Hematopoietic multipotent progenitor cell treated with erythropoietin and hydrocortisone succinate and interleukin-3 and kit ligand, for 17 days (in vitro differentiated cells): ENCODE measurements at regions not wholly inside any gene's neighbourhood (a gene's known extent, or its start where the extent isn't known, plus 50 kb on each side); places are given as distances from the start of the nearest gene placed in this dataset.

Source experiments
- DNase-seq: peaks from one replicate; pipeline ENCODE4 v3.0.0-alpha.2; 2015; ENCODE audit warnings: low spot score

DNA sequence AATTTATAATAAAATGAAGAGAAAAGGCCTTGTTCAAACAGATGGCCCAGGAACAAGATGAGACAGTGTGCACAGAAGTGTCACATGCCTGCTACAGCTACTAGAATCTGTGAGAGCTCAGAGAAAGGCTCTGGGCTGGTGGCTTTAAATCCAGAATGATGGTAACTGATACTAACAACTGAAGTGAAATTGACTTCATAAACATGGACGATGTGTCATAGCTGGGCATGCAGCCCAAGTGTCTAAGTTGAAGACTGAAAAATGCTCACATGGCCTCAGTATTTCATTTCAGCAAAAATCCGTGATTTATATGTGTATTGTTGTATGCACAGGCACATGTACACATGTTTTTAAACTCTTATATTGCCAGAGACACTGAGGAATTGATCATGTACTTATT lies 208.3 kb upstream of the RUNX1 start:
- no peak for DNase-seq

DNA sequence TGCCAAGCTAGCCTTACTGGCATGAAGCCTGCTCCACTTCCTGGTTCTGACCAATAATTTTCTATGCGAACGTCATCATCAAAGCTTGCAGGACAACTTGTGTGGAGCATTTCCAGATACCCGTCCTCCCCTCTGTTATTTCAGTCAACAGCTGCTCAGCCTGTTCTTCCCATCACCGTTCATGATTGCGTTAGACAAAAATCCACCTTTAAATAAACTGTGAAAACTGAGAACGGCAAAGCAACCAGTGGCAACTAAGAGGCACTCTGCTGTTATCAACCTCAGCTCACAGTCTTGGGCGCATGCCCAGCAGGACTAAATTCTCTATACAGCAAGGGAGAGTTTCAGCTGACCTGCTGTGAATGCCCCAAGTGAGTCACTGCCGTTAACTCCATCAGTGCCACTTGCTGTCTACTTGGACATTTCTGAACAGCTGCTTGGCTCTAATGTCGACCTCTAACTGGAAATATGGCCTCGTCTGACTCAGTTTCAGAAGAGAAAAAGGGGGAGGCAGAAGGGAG lies 207.4 kb upstream of the RUNX1 start:
- DNase-seq, result no peak

DNA sequence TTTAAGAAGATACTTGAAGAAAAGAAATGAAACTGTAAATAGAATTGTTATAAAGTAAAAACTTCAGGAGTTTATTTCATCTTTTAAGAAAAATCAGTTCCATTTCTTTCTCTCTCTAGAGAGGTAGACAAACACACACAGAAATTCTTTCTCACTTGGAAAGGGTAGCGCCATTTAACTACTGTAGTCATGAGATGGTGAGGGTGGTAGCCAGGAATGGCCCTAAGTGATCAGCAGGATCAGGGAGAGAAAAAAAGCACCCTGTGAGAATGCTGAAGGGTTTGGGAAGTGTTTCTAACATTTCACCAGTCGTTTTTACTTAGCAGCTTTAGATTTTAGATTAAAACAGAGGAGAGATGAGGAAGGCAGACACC lies 205.7 kb upstream of the RUNX1 start:
- DNase-seq, result no peak

DNA sequence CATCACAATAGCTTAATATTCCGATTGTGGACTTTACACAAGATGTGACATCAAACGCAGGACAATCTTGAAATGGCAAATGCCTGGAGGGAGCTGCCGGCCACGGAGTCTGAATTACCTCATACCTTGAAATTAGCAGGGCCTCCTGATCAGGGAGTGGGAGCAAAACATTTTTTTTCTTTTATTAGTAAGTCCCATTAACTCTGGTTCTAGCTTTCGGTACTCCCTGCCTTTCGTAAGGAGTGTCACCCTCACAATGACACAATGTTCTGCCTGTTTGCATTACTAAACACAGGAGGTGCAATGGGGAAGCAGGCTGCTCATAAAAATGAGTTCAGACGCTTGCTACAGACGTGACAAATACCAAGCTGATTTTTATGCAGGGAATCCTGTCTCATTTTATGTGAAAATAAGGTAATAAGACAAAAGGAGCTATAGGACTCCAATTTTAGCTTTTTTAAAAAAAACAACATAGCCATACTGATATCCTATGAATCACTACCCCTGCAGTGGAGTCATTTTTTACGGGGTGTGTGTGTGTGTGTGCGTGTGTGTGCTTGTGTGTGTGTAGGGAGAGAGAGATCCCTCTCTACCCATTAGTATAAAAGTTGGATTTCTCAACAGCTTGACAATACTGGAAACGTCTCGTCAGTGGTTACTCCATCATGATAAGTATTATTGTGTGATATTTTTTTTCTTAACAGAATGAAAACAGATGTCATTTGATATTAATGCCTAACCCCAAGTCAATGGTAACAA lies 205.1 kb upstream of the RUNX1 start:
- DNase-seq, result no peak

DNA sequence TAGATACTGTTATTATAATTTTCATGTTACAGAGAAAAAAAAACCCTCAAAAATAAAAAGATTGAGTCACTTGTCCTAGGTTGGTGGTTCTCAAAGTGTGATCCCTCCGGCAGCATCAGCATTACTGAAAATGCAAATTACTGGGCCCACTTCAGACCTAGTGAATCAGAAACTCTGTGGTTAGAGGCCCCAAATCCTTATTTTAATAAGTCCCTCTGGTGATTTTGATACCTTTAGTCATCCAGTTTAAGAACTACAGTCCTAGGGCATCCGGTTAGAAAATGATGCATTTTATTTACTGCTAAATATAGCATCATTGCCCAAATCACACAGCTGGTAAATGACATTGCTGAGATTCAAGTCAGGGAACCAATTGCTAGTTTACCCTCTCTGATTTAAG lies 203.7 kb upstream of the RUNX1 start:
- DNase-seq, result no peak

DNA sequence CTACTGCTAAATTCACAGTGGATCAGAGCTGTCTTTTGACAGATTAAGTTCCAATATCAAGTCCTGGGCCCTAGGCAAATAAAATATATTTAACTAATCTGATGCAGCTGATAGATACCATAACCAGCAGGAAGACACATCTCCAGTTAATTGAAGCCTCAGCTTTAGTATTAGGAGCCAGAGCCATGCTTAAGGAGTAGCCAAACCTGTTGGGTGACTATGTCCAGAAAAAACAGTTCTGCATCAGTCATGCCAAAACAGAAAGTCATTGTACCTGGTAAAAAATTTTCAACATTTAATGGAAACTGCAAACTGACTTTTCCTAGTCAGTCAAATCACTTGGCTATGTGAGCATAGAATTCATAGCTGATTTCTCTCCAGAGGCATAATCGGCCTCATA lies 200.5 kb upstream of the RUNX1 start:
- DNase-seq, result no peak

DNA sequence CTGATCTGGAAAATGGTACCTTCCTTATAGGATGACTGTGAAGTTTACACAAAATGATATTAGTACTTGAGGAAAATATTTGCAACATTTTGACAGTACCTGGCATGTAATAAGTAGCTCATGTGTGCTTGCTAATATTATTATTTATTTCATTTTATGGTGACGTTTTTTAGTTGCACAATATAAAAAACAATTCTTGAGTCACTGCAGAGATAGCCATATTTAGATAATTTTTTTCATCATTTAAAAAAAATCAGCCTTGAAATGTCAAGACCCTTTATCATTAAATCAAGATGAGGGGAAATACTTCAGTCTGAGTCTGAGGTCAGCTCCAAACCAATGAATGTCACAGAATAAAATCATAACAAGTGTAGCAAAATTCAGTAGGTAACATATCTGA lies 196.8 kb upstream of the RUNX1 start:
- DNase-seq, result no peak

DNA sequence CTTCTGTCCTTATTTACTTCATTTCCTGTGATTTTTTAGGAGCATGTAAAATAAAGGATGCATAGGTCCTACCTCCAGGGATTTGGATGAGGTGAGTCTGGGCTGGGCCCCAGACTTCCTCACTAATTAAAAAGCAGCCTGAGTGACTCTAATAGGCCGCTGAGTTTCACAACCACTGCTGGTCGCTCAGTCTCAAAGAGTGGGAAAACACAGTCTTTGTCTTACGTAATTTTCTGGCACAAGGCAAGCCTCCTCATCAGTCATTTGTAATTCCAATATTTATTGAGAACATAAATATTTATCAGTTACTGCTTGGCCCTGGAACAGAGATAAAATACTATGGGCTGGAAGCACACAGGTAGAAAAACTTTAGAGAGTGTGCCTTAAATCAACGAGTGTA lies 195.4 kb upstream of the RUNX1 start:
- no peak for DNase-seq

DNA sequence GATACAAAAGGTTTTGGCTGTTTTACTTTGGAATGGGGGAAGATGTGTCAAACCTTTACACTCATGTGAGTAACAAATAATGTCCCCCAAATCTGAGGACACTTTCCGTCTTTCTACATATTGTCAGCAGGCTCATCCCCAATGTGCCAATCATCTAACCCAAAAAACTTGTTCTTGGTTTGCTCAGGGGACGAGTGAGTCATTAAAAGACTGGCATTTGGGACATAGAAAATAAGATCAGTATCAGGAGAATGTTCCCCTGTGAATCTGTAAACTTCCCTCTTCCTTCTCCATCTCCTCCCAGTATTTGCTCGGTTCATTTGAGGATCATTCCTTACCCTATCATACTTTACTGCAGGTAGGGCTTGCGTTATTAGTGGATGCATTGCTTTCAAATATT lies 194.1 kb upstream of the RUNX1 start:
- DNase-seq, result no peak

DNA sequence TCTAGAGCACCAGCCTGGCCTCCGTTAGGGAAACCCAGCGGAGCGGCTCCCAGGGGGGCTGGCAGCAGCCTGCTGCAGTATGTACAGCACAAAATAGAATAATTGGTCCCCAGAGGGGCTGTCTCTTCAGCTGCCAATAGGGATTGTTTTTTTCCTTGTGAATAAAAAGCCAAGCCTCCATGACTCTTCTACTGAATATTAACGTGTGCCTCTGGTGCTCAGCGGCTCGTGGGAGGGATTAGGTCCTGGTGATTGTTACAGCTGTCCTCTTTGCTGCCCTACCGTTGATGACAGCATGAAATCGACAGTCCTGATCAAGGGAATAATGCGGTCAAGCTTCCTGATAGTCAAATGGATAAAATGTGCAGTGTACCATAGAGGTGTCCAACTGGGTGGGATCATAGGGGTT lies 190.7 kb upstream of the RUNX1 start:
- DNase-seq, result no peak

DNA sequence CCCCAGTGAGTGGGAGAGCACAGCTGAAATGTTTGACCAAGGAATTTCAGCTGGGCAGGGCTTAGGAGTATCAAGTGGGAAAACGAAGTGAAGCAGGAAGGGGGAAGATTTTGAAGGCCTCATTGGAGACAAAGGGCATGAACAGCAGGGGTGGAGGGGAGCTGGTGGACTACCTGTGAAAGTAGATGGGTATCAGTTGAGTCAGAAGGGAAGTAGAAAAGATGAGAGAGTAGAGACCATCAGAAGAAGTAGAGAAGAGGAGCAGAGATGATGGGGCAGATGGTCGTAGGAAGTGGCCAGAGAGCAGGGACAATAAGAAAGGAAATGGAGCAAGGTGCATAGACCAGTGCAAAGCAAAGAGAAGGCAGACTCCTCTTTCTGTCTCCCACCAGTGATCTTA lies 189.0 kb upstream of the RUNX1 start:
- DNase-seq, result no peak

DNA sequence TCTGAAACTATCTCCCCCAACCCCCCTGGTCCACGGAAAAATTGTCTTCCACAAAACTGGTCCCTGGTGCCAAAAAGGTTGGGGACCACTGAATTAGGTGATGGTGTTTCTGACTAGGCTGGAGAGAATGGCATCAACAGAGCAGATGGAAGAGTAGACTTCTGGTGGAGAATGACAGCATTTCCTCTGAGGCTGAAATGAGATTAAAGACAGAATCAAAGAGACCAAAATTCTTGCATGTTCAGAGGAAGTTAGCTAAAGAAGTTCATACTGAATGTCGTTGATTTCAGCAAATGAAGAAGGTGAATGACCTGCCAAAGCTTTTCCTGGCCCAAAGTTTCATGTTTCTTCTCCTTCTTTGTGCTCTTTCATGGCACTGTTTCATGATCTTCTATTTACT lies 188.2 kb upstream of the RUNX1 start:
- DNase-seq, result no peak

DNA sequence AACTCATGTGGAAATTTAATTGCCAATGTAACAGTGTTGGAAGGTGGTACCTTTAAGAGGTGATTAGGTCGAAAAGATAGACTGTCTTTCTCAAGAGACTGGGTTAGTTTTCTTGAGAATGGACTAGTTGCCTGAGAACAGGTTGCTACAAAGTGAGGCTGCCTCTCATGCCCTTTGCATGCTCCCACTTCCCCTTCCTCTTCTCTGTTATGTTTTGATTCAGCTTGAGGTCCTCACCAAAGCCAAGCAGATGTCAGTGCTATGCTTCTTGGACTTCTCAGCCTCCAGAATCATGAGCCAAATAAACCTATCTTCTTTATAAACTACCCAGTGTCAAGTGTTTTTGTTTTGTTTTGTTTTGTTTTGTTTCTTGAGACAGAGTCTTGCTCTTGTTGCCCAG lies 187.0 kb upstream of the RUNX1 start:
- DNase-seq, result no peak

DNA sequence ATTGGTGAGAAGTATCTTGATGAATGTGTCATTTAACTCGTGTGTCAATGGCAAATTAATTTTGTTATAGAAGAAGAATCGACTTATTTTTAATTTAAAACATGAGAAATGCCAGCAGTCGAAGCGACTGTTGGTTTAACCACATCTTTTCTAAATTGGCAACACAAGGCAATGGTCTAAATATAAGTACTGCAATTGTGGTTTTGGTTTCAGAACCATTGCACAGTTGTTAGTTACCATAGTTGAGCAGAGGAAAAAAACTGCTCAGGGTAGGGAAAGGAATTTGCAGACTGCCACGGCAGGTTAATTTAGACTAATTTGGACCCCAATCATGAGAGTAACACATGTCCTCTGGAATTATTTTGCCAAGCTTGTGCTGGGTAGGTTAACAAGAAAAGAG lies 185.6 kb upstream of the RUNX1 start:
- DNase-seq, result no peak

DNA sequence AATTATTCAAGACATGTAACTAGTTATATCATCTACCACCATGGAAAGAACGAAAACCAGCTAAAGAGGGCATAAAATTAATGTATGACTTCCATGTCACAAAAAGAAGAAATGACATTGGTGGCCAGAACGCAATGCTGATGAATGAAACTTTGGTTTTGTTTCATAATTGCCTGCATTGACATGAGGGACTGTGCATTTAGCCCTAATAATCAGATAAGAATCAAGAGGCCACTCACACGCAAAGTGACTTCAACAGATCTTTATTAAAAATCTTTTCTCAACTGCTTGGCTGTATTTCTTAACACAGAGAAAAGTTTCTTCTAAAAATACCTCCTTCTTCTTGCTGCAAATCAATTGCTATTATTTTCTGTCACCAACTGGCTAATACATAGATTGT lies 184.7 kb upstream of the RUNX1 start:
- DNase-seq, result no peak

DNA sequence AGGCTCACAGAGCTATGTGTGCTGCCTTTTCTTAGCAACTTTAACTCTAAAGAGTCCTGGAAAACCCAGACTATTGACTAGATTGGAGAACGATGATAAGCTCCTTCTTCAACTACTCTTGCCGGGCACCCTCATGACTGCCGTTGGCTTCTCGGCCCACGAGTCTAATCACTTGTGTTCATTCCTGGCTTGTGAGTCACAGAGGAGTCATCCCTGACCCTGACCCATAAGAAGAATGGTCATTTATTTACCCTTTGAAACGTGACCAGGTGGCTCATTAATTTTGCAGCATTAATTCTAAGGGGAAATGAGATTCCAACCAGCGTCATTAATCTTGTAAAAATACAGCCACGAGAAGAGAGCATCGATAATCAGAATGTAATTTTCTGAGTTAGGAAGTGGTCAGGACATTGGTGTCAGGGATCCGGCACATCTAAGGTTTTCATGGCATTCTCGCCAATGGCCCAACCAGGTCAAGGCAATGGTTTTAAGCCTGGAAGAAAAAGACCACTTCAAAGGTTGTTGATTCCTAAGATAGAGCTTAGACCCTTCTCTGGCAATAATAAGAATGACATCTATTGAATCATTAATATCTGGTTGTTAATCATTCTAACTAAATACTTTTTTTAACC lies 183.6 kb upstream of the RUNX1 start:
- no peak for DNase-seq

DNA sequence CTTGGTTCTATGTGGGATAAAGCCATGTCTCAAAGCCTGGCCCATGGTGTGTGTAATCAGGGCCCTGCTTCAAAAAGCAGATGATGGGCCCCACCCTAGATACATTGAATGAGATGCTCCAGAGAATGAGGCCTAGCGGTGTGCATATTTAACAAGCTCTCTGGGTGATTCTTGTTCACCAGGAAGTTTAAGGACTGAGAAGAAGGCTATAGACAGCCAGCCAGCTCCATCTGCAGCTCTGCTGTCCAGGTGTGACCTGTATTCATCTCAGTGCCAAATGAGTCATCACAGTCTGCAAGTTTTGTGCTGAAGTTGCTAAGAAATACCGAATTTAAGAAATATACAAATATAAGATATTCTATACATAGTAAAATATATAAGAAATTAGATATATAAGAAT lies 182.0 kb upstream of the RUNX1 start:
- no peak for DNase-seq

DNA sequence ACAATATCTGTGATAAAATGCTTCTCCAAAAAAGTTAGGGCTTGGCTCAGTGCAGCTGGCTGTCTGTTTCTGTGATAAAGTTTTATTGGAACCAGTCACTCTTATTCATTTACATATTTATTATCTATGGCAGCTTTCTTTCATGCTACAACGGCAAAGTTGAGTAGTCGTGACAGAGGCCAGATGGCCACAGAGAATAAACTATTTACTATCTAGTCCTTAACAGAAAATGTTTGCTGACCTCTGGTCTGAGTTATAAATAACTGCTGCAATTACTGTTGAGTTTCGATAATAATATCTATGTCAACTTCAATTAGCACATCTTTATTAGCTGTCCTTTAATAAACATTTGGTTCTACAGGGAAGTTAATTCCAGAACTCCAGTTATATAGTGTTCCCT lies 180.2 kb upstream of the RUNX1 start:
- no peak for DNase-seq

DNA sequence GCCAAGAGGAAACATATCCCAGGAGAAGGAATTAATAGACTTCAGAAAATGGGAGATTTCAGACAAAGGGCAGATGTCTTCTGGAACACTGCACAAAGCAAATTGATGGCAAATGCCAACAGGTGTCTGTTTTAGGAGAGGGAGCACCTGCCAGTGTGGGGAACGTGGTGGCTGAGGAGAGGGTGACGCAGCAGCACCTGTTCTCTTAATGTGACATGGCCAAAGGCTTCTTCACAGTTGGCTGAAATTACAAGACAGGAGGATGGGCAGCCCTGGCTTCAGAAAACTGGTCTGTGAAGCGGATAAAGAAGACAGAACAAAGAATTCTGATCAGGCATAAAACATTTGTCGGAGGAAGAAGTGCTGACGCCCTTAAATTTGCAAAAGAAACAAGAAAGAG lies 178.7 kb upstream of the RUNX1 start:
- no peak for DNase-seq

DNA sequence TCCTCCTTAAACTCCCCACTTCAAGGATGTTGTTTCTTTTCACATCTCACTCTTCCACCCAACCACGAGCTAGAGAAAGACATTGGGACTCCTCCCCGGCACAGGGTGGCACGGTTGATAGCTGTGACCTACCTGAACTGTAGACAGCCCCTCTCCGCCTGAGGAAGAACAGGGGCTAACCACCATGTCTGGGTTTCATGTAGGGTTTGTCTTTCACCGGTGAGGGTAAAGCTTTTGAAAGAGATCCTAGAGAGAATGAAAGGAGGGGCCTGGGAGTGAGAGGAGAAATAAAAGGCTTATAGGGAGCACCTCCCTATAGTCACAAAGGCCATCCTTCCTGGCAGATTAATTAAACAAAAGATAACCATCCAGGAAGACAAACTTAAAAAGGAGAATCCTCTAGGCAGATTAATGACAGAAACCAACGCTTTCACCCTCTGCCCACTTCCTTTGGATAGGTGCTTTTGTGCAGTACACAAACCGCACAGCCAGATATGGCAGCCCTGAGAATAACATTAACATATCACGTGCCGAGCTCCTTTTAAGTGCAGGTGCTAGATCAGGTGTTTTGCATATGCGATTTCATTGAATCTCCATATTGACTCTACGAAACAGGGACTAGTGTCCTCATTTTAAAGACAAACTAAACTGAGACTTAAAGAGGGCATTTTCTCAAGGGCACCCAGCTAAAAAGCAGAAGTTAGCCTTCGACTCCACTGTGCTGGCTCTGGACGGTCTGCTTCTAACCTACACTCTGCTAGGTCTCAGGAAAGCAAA lies 178.1 kb upstream of the RUNX1 start:
- DNase-seq, result no peak

DNA sequence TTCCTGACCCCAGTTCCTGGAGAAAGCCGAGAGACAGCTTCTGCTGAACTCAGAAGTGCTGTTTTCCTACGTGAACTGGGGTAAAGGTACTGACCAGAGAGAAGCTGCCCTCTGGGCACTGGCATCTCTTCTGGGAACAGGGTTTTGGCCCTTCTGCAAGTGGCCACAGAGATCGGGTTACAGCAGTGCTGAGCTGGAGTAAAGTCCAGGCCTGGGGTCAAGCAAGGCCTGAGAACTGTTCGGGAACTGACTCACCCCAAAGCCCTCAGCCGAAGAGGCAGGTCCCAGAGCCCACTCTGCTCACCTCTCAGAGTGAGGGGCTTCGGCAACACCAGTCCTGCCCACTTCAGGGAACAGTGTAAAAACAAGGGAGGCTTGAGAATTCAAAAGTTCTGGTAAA lies 177.2 kb upstream of the RUNX1 start:
- no peak for DNase-seq

DNA sequence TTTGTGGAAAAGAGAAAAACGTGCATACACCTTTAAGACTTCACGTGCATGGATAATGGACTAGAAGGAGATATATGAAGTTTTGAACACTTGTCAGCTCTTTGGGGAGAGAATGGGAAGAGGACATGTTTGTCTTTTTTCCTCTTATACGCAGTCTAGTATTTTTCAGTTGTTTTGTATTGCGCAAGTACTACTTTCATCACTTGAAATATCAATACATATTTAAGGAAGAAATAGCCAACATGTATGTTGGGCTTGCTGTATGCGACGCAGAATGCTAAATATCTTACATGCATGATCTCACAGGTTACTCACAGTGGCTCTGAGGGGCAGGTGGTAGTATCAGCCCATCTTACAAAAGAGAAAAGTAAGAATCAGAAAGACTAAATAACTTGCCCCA lies 176.5 kb upstream of the RUNX1 start:
- no peak for DNase-seq

DNA sequence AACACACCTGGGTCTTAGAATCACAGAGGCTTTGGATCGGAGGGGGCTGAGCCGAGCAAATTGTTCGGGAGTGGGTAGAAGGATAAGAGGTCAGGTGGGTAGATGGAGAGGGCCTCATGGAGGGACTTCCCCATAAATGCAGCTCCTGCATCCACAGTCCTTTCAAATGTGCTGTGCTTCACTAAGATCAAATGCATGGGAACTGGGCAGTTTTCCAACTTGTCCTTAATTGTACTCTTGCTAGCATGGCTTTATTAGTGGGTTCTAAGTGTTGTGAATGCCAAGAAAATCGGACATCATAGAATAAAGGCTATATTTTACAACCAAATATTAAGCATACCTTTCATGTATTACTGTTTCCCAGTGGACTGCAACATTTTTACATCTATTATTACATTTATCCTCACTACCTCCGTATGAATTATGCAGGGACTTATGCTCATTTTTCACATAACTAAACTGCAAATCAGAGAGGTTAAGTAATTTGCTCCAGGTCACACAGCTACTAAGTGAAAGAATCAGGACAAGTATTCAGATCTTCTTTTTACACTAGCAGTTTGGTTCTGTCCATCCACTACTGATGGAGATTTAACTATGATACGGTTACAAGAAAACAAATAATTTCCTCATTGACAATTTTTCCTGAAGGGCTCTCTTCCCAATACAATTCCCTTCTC lies 174.5 kb upstream of the RUNX1 start:
- DNase-seq, result no peak
